ENCODE measurements at regions not wholly inside any gene's neighbourhood (a gene's known extent, or its start where the extent isn't known, plus 50 kb on each side); places are given as distances from the start of the nearest gene placed in this dataset.

DNA sequence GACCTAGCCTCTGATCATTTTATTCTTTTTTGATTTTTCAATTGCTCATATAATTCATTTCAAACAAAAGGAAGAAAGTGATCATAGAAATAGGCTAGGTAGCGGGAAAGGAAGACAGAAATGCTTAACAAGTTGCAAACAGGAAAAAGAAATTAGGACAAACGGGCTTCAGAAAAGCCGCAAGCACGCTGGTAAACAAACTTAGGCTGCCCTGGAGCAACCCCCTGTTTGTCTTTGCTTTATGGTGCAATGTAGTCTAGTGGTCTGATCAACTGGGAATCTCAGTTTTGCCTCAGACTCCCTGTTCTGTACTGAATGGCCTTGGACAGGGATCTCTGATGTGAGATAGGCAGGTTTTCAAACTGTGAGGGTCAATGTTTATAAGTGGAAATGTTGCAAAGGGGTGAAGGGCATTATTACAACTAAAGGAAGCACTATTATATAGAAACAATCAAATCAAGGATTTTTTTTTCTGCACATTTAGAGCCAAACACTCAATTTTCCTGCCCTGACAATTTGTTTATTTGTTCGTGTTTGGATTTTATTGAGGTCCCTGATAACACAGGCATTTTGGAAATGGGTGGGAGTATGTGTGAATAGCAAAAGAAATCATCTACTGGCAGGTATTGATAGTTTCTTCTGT is 146.8 kb upstream of the NRIP1 start:
- TF ChIP-seq, protein P1, sequence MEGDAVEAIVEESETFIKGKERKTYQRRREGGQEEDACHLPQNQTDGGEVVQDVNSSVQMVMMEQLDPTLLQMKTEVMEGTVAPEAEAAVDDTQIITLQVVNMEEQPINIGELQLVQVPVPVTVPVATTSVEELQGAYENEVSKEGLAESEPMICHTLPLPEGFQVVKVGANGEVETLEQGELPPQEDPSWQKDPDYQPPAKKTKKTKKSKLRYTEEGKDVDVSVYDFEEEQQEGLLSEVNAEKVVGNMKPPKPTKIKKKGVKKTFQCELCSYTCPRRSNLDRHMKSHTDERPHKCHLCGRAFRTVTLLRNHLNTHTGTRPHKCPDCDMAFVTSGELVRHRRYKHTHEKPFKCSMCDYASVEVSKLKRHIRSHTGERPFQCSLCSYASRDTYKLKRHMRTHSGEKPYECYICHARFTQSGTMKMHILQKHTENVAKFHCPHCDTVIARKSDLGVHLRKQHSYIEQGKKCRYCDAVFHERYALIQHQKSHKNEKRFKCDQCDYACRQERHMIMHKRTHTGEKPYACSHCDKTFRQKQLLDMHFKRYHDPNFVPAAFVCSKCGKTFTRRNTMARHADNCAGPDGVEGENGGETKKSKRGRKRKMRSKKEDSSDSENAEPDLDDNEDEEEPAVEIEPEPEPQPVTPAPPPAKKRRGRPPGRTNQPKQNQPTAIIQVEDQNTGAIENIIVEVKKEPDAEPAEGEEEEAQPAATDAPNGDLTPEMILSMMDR (IDR thresholded peaks at IDR 0.05) = no peak
- TF ChIP-seq POLR2AphosphoS5 (IDR thresholded peaks at IDR 0.05) (no peak), EP300 (IDR thresholded peaks at IDR 0.05) (no peak), POLR2A (IDR thresholded peaks at IDR 0.05) (no peak)
